Spleen (tissue), 7 donors: ENCODE measurements at regions not wholly inside any gene's neighbourhood (a gene's known extent, or its start where the extent isn't known, plus 50 kb on each side); places are given as distances from the start of the nearest gene placed in this dataset.

Source experiments
- POLR2A ChIP-seq, 3 donors: fragments of 450-650 bp; IDR thresholded peaks; one replicate each; pipeline ENCODE4 v1.5.1; 2017; ENCODE audit warnings: antibody characterized with exemption in 3 of 3, mild to moderate bottlenecking in 1 of 3
- TF ChIP-seq, protein P1 (sequence below), 11 experiments: fragments of 200-600 bp in 7 of 11; fragments of 450-650 bp in 4 of 11; sonication (generic) in 4 of 11; IDR thresholded peaks in 8 of 11; conservative IDR thresholded peaks in 3 of 11; 1 replicate in 7 of 11; 2 replicates in 4 of 11; pipeline versions ENCODE4 v1.4.0 to v1.8.0; 2016 to 2021; ENCODE audit warnings: antibody characterized with exemption in 11 of 11, inconsistent platforms in 4 of 11, mild to moderate bottlenecking in 1 of 11
- donor health status: DM: no; HTN: no; CAD: no; lungs with moderate emphysema.
- donor health status: DM: no; HTN: no; CAD: no.
- donor health status: DM: no; HTN: no; CAD: no.

- TF ChIP-seq, protein P1, sequence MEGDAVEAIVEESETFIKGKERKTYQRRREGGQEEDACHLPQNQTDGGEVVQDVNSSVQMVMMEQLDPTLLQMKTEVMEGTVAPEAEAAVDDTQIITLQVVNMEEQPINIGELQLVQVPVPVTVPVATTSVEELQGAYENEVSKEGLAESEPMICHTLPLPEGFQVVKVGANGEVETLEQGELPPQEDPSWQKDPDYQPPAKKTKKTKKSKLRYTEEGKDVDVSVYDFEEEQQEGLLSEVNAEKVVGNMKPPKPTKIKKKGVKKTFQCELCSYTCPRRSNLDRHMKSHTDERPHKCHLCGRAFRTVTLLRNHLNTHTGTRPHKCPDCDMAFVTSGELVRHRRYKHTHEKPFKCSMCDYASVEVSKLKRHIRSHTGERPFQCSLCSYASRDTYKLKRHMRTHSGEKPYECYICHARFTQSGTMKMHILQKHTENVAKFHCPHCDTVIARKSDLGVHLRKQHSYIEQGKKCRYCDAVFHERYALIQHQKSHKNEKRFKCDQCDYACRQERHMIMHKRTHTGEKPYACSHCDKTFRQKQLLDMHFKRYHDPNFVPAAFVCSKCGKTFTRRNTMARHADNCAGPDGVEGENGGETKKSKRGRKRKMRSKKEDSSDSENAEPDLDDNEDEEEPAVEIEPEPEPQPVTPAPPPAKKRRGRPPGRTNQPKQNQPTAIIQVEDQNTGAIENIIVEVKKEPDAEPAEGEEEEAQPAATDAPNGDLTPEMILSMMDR (IDR thresholded peaks at IDR 0.05 in 8 of 11, conservative IDR thresholded peaks at IDR 0.05 in 3 of 11), result no peak
- no peak for TF ChIP-seq POLR2A (IDR thresholded peaks at IDR 0.05)
Observed at GRCh38 chr1:198890214-198890930, 251.5 kb downstream of the PTPRC start.
